ENCODE measurements at regions not wholly inside any gene's neighbourhood (a gene's known extent, or its start where the extent isn't known, plus 50 kb on each side); places are given as distances from the start of the nearest gene placed in this dataset.

DNA sequence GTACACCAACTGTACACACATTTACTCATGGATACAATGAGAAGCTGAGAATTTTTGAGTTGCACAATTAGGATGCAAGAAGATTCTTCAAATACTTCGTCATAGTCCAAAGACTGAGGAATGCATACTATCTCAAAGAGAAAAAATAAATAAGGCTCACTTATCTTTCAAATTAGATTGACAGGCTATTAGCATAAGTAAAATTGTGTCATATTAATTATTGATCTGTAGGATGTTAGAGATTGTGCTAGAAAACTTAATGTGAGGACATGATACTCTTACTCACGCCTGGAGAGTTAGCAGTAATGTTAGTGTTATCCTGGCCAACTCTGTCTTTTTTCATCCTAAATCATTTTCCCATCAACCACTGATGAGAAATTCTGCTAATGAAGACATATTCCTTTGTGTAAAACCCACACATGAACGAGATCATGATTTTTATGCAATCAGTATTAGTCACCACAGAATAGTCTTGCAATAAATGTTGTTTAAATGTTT is 659.0 kb downstream of the LTN1 start:
- H2AFZ ChIP-seq (ENCODE audit: low read depth, low read length) = no peak overlapping the region

More for the DNA sequence above, 659.0 kb downstream of the LTN1 start:
- BruUV-seq (replicated peaks) = no TSS peak
- Histone ChIP-seq H3K4me3 (no peak overlapping the region), H3K27ac (ENCODE audit: extremely low read depth, low read depth, low read length) (no peak overlapping the region), H3K79me2 (ENCODE audit: control insufficient read depth, insufficient read depth, low read length) (no peaks in the 10 kb centered on the region), H4K20me1 (replicated peaks; ENCODE audit: control insufficient read depth, insufficient read depth, low read length) (no peaks in the 10 kb centered on the region), H3K9me1 (ENCODE audit: control insufficient read depth, insufficient read depth, low read length) (no peaks in the 10 kb centered on the region), H3K36me3 (ENCODE audit: control insufficient read depth, insufficient read depth, low read length) (no peaks in the 10 kb centered on the region), H3K4me1 (replicated peaks in 1 of 2; ENCODE audit: control insufficient read depth in 2 of 2, insufficient read depth in 2 of 2, low read length in 2 of 2) (no peaks in the 10 kb centered on the region), H3K27me3 (ENCODE audit: control insufficient read depth in 2 of 2, insufficient read depth in 2 of 2, low read length in 2 of 2) (no peaks in the 10 kb centered on the region), H3K4me2 (ENCODE audit: insufficient read depth, low read length) (no peak overlapping the region), H3K9me3 (replicated peaks; ENCODE audit: control insufficient read depth, insufficient read depth, low read depth, low read length) (no peaks in the 10 kb centered on the region), H3K9ac (ENCODE audit: insufficient read depth in 1 of 2, low read depth in 2 of 2, low read length in 2 of 2) (no peak overlapping the region)
- DNase-seq (ENCODE audit: extremely low read depth in 1 of 4, low spot score in 3 of 4) (no peak), ATAC-seq (no peak), FAIRE-seq (no peak)
- intact Hi-C loops (cut with micrococcal nuclease) = no loop called here
- in situ Hi-C loops (cut with MboI) = no loop called here
- 0% methylated on average over 3 of the region's 3 CpGs for WGBS (ENCODE audit: insufficient coverage, low coverage, missing lambda C conversion rate)
- CTCF ChIA-PET (ENCODE audit: low intra/inter-chr PET ratio) = no interaction called here
- TF ChIP-seq SMARCB1 (IDR thresholded peaks at IDR 0.05; ENCODE audit: insufficient read length, low read depth) (no peak), SFPQ (IDR thresholded peaks at IDR 0.05; ENCODE audit: low read depth, low read length) (no peak), ZNF445 (CRISPR knock-in tag; IDR thresholded peaks at IDR 0.05; ENCODE audit: low read depth) (no peak), EP300 (IDR thresholded peaks at IDR 0.05; ENCODE audit: low read length) (no peak), POLR3G (IDR thresholded peaks at IDR 0.05; ENCODE audit: extremely low read depth, insufficient read length, insufficient replicate concordance) (no peak), ETS2 (tag; IDR thresholded peaks at IDR 0.05; ENCODE audit: borderline replicate concordance, poor library complexity, severe bottlenecking) (no peak), TFAM (CRISPR knock-in tag; conservative IDR thresholded peaks at IDR 0.05) (no peak), ZNF444 (CRISPR knock-in tag; IDR thresholded peaks at IDR 0.05) (no peak), MTA1 (IDR thresholded peaks at IDR 0.05; ENCODE audit: borderline replicate concordance) (no peak), POLR2B (IDR thresholded peaks at IDR 0.05; ENCODE audit: low read depth, partially characterized antibody) (no peak), PCBP1 (IDR thresholded peaks at IDR 0.05; ENCODE audit: low read depth, low read length, poor library complexity, severe bottlenecking) (no peak), MBD2 (IDR thresholded peaks at IDR 0.05; ENCODE audit: borderline replicate concordance, low read depth) (no peak), TEAD2 (tag; IDR thresholded peaks at IDR 0.05) (no peak), RBFOX2 (IDR thresholded peaks at IDR 0.05; ENCODE audit: low read depth, low read length) (no peak), ARID3A (IDR thresholded peaks at IDR 0.05; ENCODE audit: borderline replicate concordance, low read depth, low read length) (no peak)
- POLR2A ChIA-PET = no interaction called here
